AG04449 (cell line): ENCODE measurements at regions not wholly inside any gene's neighbourhood (a gene's known extent, or its start where the extent isn't known, plus 50 kb on each side); places are given as distances from the start of the nearest gene placed in this dataset.

Experiments used
- CTCF ChIA-PET: fragments of 350-600 bp; formaldehyde crosslinking; extraction: SDS; loops from one replicate; lab custom pipeline; 2021; ENCODE audit warnings: antibody characterized with exemption; lab: Yijun Ruan, JAX
- POLR2A ChIA-PET: fragments of 400-600, 350-600 bp; formaldehyde crosslinking; extraction: SDS; loops from one replicate; lab custom pipeline; 2020; ENCODE audit warnings: antibody characterized with exemption, inconsistent platforms; lab: Yijun Ruan, JAX
- DNase-seq: peaks from one replicate; pipeline ENCODE4 v3.0.0-alpha.2; 2010; ENCODE audit warnings: low read depth, low spot score
- H3K4me3 ChIP-seq: 2 replicates; pipeline ENCODE4 v1.5.1; 2011; ENCODE audit warnings: low read depth, mild to moderate bottlenecking, control low read depth, low read length
- TF ChIP-seq, protein P1 (sequence below): IDR thresholded peaks from one replicate; pipeline ENCODE4 v1.5.1; 2011; ENCODE audit warnings: mild to moderate bottlenecking, moderate library complexity, low read length, control low read depth, inconsistent platforms; ENCODE audit not compliant: insufficient read depth; ENCODE audit errors: missing control alignments

DNA sequence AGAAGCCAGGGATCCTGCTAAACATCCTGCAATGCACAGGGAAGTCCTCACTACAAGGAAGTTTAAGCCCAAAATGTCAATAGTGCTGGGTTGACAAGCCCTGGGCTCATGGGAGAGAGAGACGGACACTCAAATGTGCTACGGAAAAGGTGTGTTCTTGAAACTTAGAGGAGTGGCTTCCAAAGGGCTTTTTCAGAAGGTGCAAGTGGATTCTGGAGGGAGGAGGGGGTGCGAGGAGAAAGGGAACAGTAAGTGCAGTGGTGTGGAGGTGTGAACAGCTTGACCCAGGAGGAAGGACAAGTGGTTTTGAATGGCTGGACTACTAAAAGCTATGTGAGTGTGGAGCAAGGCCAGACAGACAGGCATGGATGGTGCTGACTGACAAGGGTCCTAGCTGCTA lies 50.4 kb upstream of the CECR2 start:
- POLR2A ChIA-PET, result no interaction called here
- TF ChIP-seq, protein P1, sequence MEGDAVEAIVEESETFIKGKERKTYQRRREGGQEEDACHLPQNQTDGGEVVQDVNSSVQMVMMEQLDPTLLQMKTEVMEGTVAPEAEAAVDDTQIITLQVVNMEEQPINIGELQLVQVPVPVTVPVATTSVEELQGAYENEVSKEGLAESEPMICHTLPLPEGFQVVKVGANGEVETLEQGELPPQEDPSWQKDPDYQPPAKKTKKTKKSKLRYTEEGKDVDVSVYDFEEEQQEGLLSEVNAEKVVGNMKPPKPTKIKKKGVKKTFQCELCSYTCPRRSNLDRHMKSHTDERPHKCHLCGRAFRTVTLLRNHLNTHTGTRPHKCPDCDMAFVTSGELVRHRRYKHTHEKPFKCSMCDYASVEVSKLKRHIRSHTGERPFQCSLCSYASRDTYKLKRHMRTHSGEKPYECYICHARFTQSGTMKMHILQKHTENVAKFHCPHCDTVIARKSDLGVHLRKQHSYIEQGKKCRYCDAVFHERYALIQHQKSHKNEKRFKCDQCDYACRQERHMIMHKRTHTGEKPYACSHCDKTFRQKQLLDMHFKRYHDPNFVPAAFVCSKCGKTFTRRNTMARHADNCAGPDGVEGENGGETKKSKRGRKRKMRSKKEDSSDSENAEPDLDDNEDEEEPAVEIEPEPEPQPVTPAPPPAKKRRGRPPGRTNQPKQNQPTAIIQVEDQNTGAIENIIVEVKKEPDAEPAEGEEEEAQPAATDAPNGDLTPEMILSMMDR, result no peak

DNA sequence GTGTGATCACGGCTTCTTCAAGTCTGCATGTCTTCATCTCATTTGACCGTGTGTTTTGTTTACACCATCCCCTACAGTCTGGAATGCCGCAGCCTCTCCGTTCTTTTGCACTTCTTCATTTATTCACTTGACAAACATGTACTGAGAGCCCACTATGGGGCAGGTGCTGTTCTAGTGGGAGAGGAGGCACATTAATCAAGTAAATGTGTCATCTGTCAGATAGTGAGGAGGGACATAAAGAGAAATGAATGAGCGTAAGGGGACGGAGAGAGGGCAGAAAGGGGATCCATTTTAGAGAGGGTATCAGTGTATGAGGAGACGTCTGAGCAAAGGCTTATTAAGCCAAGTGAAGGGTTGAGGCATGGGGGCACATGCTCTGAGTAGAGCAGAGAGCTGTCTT lies 54.0 kb upstream of the CECR2 start:
- CTCF ChIA-PET, result no interaction called here
- TF ChIP-seq, protein P1, result no peak
- H3K4me3 ChIP-seq, result no peak overlapping the region
- DNase-seq, result no peak
- POLR2A ChIA-PET, result no interaction called here

More for the DNA sequence above, 50.4 kb upstream of the CECR2 start:
- no peak for DNase-seq
- CTCF ChIA-PET, result interaction anchor here (0.6 kb wide), 1 partner anchor 22 kb away, joined by 3 read pairs; no protein-coding TSS in a partner anchor
- H3K4me3 ChIP-seq, result no peak overlapping the region

DNA sequence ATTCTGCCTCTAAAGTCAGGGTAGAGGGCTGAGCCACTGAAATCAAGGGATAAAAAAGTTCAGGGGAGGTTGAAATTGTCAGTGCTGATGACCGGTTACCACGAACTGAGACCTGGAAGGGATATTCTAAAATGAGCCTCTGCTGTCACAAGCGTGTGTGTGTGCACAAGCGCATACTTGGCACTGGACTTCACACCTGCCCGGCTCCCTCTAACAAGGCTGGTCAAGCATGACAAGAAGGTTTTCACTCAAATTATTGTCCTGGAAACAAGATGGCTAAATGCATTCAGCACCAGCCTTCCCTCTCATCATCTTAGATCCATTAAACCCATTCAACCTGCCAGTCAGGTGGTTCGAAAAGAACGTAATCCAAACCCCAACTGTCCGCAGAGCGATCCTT lies 54.8 kb upstream of the CECR2 start:
- CTCF ChIA-PET, result no interaction called here
- H3K4me3 ChIP-seq, result no peak overlapping the region
- no peak for DNase-seq
- POLR2A ChIA-PET, result no interaction called here
- TF ChIP-seq, protein P1, result no peak

DNA sequence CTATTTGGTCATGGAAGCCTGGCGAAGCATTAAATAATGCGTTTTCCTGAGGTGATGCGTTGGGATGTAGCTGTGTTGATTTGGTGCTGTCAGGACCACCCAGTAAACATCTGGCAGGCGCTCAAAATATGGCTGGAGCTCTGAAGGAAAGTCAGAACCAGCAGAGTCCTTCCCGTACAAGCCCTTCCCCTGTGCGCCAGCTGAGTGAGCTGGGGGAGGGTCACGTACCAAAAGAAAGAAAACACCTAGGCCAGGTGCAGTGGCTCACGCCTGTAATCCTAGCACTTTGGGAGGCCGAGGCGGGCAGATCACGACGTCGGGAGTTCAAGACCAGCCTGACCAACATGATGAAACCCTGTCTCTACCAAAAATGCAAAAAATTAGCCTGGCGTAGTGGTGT lies 55.6 kb upstream of the CECR2 start:
- ChIA-PET CTCF (no interaction called here), POLR2A (no interaction called here)
- TF ChIP-seq, protein P1, result no peak
- no peak overlapping the region for H3K4me3 ChIP-seq
- DNase-seq, result no peak

DNA sequence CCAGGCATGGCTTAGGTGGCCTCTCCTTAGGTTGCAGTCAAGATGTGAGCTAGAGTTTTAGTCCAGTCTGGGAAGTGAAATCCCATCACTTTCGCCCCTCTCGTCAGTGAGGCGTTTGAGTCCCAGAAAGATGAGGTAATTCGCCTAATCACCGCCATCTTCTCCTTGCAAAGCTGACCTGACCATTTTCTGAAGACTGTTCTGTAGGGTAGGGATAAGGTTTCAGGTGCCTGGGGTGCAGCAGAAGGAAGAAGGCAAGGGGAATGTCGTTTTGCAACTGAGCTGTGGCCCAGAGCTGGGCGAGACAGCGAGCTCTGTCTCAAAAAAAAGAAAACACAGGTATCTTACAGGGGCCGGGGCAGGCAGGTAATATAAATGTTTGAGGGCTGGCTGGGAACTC lies 61.7 kb upstream of the CECR2 start:
- POLR2A ChIA-PET, result no interaction called here
- CTCF ChIA-PET, result interaction anchor here (0.8 kb wide), 1 partner anchor 391 kb away, joined by 3 read pairs; no protein-coding TSS in a partner anchor

DNA sequence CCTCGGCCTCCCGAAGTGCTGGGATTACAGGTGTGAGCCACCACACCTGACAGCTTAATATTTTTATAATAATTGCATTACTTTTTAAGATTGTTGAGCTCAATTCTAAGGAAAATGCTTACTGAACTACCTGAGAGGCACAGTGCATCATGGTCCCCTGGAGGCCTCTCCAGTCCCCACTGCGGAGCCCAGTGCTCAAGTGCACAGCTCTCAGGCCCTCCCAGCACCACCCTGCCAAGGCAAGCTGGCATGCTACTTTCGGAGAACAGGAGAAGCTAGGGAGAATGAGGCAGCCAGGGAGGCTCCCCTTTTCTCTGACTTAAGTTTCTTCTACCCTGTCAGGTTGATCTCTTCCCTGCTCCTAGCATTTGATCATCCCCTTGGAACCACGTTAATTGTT lies 64.2 kb upstream of the CECR2 start:
- TF ChIP-seq, protein P1, result no peak
- POLR2A ChIA-PET, result no interaction called here
- no peak overlapping the region for H3K4me3 ChIP-seq
- CTCF ChIA-PET, result no interaction called here
- no peak for DNase-seq

More for the DNA sequence above, 61.7 kb upstream of the CECR2 start:
- no peak for DNase-seq
- TF ChIP-seq, protein P1, result no peak
- H3K4me3 ChIP-seq, result no peak overlapping the region
